ENCODE measurements at regions not wholly inside any gene's neighbourhood (a gene's known extent, or its start where the extent isn't known, plus 50 kb on each side); places are given as distances from the start of the nearest gene placed in this dataset.

DNA sequence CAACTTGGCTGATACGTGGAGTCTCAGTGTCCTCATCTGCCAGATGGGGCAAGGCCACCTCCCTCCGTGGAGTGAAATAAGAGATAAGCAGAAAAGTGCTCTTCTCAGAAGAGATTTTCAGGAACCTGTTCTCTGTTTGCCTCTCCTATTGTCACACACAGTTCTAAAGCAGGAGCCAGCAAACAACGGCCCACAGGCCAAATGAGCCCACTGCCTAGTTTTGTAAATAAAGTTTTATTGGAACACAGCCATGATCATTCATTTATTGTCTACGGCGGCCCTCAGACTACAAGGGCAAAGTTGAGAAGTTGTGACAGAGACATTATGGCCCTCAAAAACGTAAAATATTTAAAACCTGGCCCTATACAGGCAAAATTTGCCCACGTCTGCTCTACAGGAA is 256.8 kb upstream of the IGF1R start:
- no peak for DNase-seq

DNA sequence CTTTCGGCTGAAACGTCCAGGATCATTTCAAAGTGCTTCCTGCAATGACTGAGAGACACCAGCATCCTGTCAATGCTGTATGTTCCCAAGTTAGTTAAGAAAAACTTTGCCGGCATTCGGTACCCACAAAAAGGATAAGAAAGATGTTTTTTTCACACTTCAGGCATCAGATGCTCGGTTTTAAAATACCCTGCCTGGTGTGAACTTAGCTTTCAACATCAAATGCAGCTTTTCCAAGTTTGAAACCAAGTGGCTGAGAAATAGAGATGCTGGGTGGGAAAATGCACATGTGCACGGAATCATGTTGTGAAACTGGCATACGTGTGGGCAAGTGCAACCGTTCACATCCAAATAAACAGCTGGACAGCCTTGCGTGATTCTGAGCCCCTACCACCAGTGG is 254.9 kb upstream of the IGF1R start:
- DNase-seq, result no peak

DNA sequence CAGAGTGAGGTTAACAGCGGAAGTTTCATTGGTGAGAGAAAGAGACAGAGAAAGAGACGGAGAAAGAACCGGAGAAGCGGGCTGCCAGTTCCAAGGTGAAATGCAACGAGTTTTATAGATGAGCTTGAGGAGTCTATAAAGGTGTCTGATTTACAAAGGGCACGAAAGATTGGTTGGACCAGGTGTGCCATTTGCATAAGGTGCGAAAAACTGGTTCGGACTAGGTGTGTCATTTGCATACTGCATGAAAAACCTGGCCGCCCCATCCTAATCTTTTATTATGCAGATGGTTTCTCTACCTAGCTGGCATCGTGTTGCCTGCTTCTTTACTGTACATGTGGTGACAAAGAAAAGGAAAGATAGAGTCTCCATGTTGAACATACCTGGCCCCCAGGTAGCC is 253.8 kb upstream of the IGF1R start:
- no peak for DNase-seq

DNA sequence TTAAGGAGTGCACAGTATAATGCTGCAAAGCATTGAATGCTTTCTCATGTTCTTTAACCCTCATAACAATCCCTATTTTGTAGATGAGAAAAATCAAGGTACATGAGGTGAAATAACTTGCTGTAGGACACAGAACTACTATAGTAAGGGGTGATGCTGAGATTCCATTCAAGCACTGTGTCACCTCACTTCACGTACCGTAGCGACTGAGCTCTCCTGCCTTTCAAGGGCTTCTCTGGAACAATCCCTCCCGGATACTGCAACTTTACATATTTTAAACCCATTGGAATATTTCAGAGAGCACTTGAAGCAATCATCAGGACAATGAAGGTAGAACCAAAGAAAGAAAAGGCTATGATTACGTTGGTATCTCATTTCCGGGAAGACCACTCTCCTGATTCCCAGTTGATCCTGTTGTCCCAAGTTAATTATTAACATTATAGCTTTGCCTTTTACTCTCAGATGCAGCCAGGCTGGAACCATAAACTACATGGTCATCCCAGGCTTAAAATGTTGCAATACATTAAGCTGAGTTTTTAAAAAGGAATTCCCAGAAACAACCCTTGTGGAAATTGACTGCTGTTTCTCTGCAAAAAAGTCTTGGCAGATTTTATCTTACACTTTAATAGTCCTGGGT is 252.2 kb upstream of the IGF1R start:
- DNase-seq, result no peak

DNA sequence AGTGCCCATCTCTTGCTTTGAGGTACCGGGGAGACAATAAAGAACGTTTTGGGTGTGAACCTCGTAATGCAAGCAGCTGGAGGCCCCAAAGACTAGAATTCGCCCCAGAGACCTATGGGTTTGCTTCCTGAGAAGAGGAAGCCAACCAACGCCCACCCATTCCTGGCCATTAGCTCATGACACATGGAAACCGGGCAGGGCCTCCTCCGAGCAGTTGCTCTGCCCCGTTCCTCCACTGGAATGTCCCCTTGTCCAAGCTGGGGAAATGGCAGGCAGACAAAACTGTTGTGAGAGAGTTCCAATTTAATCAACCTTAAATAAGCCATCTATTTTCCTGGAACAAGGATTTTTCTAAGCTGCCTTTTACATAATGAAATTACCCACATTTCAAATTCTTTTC is 250.9 kb upstream of the IGF1R start:
- no peak for DNase-seq

DNA sequence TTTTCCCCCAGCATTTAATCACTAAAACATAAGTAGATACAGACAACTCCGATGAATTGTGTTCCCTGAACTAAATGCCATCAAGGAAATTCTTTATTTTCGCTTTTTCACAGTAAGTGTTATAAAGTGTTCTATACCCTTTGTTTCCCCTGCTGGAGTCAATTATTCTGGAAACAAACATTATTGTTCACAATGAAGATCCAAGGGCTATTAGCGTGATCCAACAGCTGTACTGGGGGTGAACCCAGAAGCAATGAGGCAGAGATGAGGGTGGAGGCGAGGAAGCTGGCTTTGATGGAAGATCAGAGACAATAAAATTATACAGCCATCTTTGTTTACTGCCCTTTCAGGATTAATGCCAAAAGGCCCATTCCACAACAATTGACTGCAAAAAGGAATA is 250.3 kb upstream of the IGF1R start:
- no peak for DNase-seq

DNA sequence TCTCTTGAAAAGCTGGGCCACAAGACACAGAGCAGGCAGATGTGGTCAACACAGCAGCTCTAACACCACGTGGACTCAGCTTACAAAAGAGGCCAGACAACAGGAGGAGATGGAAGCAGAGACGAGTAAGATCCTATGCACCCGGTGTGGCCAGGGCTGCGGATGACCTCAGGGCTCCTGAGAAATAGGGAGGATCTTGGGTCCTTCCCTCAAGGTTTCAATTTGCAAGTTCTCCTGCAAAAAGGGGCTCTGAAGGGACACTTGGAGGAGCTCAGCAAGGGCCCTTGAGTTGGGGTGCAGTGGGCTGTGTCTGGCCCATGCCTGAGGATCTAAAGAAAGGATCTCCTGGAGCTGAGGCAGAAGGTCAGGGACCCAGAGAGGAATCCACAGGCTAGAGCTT is 249.5 kb upstream of the IGF1R start:
- DNase-seq, result no peak

DNA sequence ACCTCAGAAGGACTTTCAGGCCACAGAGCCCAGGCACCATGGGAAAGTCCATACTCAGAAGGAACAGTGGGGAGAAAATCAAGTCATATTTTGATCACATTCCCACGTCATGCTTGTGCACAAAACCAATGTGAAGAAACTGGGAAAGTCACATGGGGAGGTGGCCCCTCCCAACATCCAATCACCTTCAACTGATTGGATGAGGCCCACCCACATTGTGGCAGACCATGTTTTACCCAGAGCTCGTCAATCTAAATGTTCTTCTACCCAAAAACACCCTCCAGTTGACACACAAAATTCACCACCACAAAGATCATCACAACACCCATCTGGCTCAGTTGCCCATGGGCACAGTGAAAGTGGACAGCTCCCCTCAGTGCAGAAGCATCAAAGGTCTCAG is 248.2 kb upstream of the IGF1R start:
- no peak for DNase-seq

DNA sequence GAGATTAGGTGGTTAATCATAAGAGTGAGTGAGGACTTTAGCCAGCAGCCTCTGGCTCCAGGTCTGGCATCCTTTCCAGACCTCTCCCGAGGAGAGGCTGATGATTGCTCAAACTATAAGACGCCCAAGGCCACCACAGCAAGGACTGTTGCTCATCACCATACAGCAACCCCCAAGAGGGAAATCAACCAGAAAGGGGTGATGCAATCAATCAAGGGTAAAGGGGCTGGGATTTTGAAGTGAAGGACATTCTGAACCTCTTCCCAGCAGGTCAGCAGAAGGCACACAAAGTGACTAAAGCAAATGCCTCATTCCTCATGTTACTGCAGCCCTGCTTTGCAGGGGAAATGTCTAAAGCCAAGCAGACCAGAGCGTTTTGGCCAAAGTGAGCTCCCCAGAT is 247.3 kb upstream of the IGF1R start:
- DNase-seq, result no peak

DNA sequence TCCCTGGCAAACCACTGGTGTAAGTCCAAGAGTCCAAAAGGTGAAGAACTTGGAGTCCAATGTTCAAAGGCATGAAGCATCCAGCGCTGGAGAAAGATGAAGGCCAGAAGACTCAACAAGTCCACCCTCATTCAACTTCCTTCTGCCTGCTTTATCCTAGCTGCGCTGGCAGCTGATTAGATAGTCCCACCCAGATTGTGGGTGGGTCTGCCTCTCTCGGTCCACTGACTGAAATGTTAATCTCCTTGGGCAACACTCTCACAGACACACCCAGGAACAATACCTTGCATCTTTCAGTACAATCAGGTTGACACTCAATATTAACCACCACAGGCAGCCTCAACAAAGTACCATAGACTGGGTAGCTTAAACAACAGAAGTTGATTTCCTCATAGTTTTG is 245.9 kb upstream of the IGF1R start:
- DNase-seq, result no peak

DNA sequence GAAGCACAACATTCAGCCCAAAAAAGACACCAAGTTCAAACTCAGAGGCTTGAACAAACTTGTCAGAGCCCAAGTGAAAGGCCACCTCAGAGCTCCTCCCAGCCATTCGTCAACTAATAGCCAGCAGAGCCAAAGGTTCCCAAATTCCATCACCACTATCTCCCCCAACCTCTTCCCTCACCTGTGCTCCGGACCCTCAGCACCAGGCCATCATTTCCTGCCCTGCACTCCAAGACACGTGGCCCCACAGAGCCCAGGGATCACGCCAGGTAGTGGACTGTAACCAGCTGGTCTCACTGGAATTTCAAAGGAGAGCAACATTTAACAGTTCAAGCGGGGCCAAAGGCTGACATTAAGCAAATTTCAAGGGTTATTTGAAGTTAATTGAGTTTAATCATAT is 245.2 kb upstream of the IGF1R start:
- DNase-seq, result no peak

DNA sequence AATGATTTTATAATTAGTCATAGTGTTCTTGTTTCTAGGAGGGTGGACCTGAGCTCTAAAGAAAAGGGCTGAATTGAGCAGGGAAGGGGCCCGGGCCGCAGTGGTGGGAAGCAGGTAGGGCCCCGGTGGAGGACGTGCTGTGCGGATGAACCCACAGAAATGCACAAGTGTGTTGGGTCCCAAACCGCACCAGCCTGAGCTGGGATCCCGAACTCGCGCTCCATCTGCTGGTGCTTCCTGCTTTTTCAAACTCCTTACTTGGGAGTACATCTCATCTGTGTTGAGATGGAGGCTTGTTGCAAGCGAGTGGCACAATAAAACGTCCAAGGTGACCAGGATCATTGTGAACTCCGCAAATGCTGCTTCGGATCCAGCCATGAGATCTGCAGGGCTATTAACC is 244.8 kb upstream of the IGF1R start:
- DNase-seq, result no peak

DNA sequence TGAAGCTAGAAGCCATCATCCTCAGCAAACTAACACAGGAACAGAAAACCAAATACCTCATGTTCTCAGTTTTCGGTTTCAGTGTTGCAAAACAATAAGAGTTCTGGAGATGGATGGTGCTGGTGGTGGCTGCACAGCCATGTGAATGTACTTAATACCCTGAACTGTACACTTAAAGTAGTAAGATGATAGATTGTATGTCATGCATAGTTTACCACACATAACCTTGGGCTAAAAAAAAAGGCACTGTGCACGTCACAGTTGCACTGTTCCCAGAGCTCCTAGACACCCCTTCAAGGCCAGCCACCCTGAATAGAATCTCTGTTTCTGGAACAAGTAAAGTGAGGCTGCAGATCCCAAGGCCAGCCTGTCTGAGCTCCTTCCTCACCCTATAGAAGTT is 243.3 kb upstream of the IGF1R start:
- no peak for DNase-seq

DNA sequence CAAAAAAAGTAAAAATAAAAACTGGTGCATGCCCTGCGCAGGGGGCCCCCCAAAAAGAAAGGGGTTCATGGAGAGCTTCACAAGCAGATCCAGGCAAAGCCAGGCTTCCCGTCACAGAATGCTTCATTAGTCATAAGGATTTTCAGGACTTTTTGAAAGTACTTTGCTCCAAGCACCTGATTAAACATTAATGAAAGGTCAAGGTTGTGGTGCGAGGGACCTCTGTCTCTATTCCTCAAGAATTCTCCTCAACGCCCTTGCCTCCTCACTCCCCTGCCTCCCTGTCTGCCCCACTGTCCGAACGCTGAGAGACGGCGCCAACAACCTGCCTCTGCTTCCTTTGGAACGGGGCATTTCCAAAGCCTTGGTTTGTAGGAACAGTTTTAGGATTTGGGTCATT is 240.1 kb upstream of the IGF1R start:
- no peak for DNase-seq

DNA sequence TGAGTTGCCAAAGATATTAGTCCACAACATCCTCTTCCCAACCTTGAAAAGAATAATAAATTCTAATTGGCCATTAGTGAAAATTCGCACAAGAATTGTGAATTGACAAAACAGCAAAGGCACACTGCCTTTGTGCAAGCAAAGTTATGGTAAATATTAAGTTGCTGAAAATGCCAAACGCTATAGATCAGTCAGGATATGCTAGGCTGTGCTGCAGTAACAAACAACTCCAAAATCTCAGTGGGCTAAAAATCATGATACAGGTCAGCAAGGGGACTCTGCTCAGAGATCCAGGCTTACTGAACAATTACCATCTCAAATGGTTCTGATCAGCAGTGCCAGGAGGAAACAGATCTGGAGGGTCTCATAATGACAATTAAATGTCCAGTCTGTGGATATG is 238.0 kb upstream of the IGF1R start:
- no peak for DNase-seq

DNA sequence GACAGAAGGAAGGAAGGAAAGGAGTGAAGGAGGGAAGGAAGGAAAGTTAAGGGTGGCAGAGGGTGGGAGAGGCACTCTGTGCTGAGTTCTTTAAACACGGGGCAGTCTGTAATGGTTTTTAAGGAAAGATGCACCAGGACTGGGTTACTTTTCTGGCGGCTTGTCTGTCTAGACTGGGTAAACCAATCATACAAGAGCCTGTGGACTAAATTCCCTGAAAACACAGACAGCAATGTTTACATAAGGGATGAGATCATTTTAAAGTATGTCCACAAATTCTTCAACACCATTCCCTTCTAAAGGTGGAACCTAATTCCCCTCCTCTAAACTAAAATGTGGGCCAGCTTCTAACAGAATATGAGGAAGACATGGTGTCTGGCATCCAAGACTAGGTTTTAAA is 235.5 kb upstream of the IGF1R start:
- DNase-seq, result no peak

DNA sequence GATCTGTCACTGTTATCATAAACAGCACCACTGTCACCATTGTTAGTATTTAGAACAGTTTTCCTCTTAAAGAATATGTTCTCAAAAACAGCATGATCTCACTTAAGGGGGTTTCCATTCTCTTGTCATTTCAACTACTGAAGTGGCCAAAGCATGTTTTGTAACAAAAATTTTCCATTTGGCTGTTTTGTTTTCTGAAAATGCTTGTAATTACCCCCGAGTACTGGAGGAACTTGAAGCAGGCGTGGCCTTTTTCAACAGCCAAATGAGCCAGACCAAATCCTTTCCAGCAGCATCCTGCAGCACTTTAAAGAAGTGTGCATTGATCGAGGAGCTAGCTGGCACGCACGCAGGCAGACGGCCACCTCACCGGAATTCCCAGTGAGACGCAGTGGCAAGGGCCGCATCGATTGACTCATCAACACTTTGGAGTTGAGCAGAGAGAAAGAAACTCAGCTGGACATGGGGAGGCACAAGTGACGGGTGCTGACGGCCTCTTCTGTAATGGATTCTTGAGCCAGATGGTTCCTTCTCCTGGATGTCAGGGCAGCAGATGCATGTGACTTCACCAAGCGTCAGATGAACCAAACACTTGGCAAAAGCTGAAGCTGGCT is 234.3 kb upstream of the IGF1R start:
- DNase-seq, result no peak

DNA sequence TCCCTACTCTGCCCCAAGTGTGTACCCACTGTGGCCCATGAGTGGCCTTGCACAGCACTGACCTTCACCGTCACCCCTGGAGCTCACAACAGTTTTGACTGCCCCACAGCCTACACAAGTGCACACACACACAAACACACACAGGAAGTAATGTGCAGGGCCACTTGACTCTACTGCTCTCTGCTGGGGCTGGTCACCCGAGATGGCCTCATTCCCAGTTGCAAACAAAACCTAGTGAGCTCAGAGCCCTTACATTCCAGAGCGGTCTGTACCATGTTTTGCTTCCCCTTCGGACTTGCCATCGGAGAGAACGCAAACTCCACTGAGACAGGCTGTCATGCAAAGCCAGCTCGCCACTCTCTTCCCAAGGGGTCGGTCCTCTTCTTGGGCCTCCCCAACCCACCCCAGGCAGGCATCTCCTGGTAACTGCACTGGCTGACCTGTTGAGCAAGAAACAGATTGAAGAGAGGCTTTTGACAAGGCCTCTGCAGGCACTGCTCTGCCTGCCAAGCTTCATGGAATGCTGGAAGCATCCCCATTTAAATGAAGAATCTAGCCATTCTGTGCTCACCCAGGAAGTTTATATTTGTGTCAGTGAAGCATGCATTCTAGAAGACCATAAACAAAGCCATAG is 232.0 kb upstream of the IGF1R start:
- no peak for DNase-seq

DNA sequence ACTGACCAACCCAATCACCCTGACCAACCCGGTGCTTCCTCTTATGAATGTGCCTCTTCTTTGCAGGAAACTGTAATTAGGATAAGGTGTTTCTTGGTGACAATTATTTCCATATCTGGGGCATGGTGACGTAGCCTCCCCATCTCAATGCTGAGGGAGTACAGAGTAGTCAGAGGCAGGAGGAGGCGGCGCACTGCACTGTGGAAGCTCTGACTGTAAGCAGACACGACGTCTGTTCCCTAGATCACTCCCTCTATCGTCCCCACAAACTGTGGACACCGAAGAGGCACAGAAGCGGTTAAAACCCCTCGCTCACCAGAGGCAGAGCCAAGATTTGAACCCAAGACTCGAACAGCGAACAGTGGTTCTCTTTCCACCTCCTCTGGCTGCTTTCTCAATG is 231.0 kb upstream of the IGF1R start:
- no peak for DNase-seq

DNA sequence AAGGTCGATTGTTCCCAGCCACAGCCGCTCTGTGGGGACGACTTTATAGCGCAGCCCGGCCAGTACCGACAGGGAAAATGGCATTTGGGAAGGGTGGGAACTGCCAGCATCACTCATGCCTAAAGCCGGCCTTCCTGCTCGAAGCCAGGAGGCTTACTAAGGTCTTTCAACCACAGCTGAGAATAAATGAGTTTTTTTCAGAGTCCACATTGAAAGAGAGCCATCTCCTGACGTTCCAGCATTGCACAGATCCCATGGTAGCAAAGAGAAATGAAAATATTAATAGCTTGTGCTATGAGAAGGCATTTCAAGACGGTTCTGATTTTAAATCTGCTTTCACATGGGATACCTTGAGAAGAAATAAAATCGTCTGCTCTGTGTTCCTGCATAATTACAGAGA is 230.2 kb upstream of the IGF1R start:
- DNase-seq, result no peak

DNA sequence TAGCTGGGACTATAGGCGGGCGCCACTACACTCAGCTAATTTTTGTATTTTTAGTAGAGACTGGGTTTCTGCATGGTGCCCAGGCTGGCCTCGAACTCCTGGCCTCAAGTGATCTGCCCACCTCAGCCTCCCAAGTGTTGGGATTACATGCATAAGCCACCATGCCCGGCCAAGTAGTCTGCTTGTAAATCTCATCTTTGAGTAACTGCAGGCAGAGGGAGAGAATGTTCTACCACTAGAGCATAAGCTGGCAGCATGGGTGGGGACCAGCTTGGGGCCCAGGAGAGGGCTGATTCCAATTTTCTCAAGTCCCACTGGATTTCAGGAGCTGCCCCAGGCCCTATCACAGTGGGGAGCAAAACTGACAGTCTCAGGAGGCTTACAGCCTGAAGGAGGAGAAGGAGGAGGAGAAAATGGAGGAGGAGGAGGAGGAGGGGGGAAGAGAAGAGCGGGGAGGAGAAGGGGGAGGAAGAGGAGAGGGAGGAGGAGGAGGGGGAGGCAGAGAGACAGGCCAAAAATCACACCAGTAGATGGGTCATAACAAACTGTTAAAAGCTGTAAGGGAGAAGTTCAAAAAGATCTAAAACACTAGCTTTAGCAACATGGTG is 229.1 kb upstream of the IGF1R start:
- no peak for DNase-seq

DNA sequence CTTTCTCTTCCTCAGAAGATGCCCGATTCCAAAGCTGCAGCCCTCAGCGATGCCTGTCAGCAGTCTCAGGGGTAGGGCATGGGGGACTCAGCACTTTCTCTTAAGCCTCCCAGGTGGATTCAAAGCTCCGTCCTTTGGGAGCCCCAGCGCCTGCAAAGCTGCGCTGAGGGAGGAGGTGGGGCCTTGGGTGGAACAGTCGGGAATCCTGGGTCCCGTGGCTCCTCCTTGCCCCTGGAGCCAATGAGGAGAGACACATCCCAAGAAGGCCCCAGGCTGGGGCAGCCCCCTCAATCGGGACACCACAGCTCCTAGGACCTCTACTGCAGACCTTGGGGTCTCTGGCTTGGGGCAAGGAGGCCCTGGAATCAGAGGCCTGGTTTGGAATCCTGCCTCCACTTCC is 227.5 kb upstream of the IGF1R start:
- DNase-seq, result no peak

DNA sequence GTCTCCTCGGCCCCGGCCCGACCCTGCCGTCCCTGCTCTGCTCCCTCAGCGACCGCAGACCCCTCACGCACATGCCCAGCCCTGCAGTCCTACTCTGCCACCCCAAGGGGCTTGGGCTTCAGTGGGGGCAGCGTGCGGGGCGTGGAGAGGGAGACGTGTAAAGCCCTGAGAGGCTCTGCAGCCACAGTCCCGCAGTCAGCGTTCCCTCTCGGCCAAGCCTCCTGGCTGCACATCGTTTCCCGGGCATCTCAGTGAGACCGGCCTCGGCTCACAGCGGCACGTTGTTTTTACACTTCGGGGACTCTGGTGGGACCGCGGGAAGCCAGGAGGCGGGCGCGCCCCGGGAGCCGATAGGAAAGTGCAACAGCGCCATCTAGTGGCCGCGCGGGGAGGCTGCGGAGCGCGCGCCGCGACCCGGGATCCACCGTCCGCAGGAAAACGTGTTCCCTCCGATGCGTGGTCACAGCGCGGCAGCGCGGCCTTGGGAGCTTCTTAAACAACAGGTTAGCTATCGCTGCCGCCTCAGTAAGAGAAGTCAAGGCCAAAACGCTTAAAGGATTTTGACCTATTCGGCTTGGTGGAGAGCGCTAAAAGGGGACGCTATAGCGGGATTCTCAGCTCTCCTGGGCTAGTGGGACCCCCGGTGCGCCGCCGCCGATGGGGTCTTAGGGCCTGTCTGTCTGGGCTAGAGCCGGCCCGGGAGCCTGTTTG is 226.8 kb upstream of the IGF1R start:
- peak; percentile 71 for DNase-seq

DNA sequence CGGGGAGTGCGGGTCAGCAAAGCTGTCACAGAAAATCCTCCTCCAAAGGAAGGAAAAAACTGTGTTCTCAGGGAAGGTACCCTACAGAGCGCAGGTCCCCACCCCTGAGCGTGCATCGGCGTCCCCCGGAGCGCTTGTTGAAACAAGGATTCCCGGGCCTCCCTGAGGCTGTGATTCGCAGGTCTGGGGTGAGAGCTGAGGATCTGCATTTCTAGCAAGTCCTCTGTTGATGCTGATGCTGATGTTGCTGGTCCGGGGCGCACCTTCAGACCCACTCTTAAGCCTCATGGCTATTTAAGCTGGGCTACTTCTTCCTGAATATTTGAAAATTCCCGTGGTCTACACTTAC is 226.2 kb upstream of the IGF1R start:
- no peak for DNase-seq

All from RPMI8226 (cell line).